Stomach (tissue), 8 donors: ENCODE measurements at regions not wholly inside any gene's neighbourhood (a gene's known extent, or its start where the extent isn't known, plus 50 kb on each side); places are given as distances from the start of the nearest gene placed in this dataset.

Experiments used
- DNase-seq, 2 donors: peaks; one replicate each; pipeline versions ENCODE4 v3.0.0 to v3.0.0-alpha.2; 2013 to 2019
- H3K27ac ChIP-seq, 5 donors: fragments of 200-600 bp in 4 of 5; sonication (generic) in 4 of 5; one replicate each; pipeline ENCODE4 v1.5.1; 2013 to 2019; ENCODE audit warnings: mild to moderate bottlenecking in 1 of 5, moderate library complexity in 1 of 5
- H3K27me3 ChIP-seq, 3 donors: fragments of 200-600 bp; sonication (generic); one replicate each; pipeline ENCODE4 v1.5.1; 2017 to 2019; ENCODE audit warnings: mixed run types in 1 of 3
- H3K36me3 ChIP-seq, 4 donors: fragments of 200-600 bp; sonication (generic); 1 replicate in 3 of 4; 2 replicates in 1 of 4; pipeline ENCODE4 v1.5.1; 2016 to 2019
- H3K4me1 ChIP-seq, 4 donors: fragments of 200-600 bp; sonication (generic); one replicate each; pipeline ENCODE4 v1.5.1; 2016 to 2019
- H3K4me3 ChIP-seq, 4 donors: fragments of 200-600 bp; sonication (generic) in 3 of 4; one replicate each; pipeline ENCODE4 v1.5.1; 2016 to 2019; ENCODE audit warnings: mild to moderate bottlenecking in 1 of 4
- H3K9me3 ChIP-seq, 4 donors: fragments of 200-600 bp; sonication (generic); one replicate each; pipeline ENCODE4 v1.5.1; 2016 to 2019
- CTCF ChIP-seq, 7 experiments: fragments of 450-650 bp in 4 of 7; fragments of 200-600 bp in 3 of 7; sonication (generic) in 3 of 7; IDR thresholded peaks; one replicate each; pipeline ENCODE4 v1.5.1; 2016 to 2019; ENCODE audit warnings: antibody characterized with exemption in 7 of 7, control low read depth in 2 of 7, mild to moderate bottlenecking in 1 of 7
- EP300 ChIP-seq: sonication (generic); formaldehyde crosslinking; IDR thresholded peaks from one replicate; pipeline ENCODE4 v1.6.1; 2017; ENCODE audit warnings: antibody characterized with exemption
- POLR2A ChIP-seq, 4 donors: fragments of 450-650 bp; IDR thresholded peaks; one replicate each; pipeline ENCODE4 v1.6.1; 2016; ENCODE audit warnings: antibody characterized with exemption in 4 of 4, control low read depth in 2 of 4, mild to moderate bottlenecking in 1 of 4, moderate library complexity in 1 of 4
- POLR2AphosphoS5 ChIP-seq, 3 donors: sonication (generic); formaldehyde crosslinking; IDR thresholded peaks; one replicate each; pipeline ENCODE4 v1.6.1; 2016; ENCODE audit warnings: antibody characterized with exemption in 3 of 3
- WGBS, 5 donors: extraction: QIAGEN DNeasy Blood & Tissue Kit in 3 of 5; methylation state at CpG; one replicate each; pipeline versions ENCODE4 v1.1.5 to v1.1.7; 2013 to 2018; 5-methylcytosine and 5-hydroxymethylcytosine counted together
- intact Hi-C: fragments of 100-400 bp; cut with DNase I; formaldehyde crosslinking; loops from one replicate; pipeline ENCODE4 v1.15.1; 2023; ENCODE audit warnings: low total_unique reads
- donor health status: healthy with polysubstance abuse.
- donor health status: Bipolar disorder and iron deficiency.
- donor health status: healthy.

- H3K9me3 ChIP-seq, result no peaks in the 10 kb centered on the region
- no peaks in the 10 kb centered on the region for H3K4me1 ChIP-seq
- WGBS, 5 donors, result 36 to 77% (median 64%) methylated on average over 4 of the region's 4 CpGs
- TF ChIP-seq CTCF (IDR thresholded peaks at IDR 0.05) (no peak), POLR2A (IDR thresholded peaks at IDR 0.05) (no peak), EP300 (no peak), POLR2AphosphoS5 (IDR thresholded peaks at IDR 0.05) (no peak)
- H3K27me3 ChIP-seq, result no peaks in the 10 kb centered on the region
- no peaks in the 10 kb centered on the region for H3K36me3 ChIP-seq
- intact Hi-C loops, result no loop called here
- no peak overlapping the region for H3K27ac ChIP-seq
- DNase-seq, result no peak
- H3K4me3 ChIP-seq, result no peak overlapping the region
Measured at GRCh38 chr7:20929199-20929598, 142.5 kb upstream of the SP8 start.

GRCh38 chr7:20931739-20932138 lies 145.1 kb upstream of the SP8 start:
- H3K4me3 ChIP-seq, result no peak overlapping the region
- H3K4me1 ChIP-seq, result no peaks in the 10 kb centered on the region
- 79 to 89% (median 86%) methylated on average over 3 of the region's 3 CpGs for WGBS, 5 donors
- no peak for TF ChIP-seq POLR2A (IDR thresholded peaks at IDR 0.05)
- no peak for TF ChIP-seq POLR2AphosphoS5 (IDR thresholded peaks at IDR 0.05)
- no peak for TF ChIP-seq CTCF (IDR thresholded peaks at IDR 0.05)
- no peak for TF ChIP-seq EP300
- H3K27me3 ChIP-seq, result no peaks in the 10 kb centered on the region
- intact Hi-C loops, result no loop called here
- no peak for DNase-seq
- no peaks in the 10 kb centered on the region for H3K36me3 ChIP-seq
- no peak overlapping the region for H3K27ac ChIP-seq
- no peaks in the 10 kb centered on the region for H3K9me3 ChIP-seq

GRCh38 chr7:20932785-20933527 lies 146.3 kb upstream of the SP8 start:
- DNase-seq, result no peak
- Histone ChIP-seq H3K27me3 (no peaks in the 10 kb centered on the region), H3K36me3 (no peaks in the 10 kb centered on the region), H3K27ac (no peak overlapping the region), H3K4me1 (no peaks in the 10 kb centered on the region), H3K4me3 (no peak overlapping the region), H3K9me3 (no peaks in the 10 kb centered on the region)
- TF ChIP-seq CTCF (IDR thresholded peaks at IDR 0.05) (no peak), POLR2AphosphoS5 (IDR thresholded peaks at IDR 0.05) (no peak), EP300 (no peak), POLR2A (IDR thresholded peaks at IDR 0.05) (no peak)
- WGBS, 5 donors, result 50 to 58% (median 55%) methylated on average over 7 of the region's 7 CpGs
- intact Hi-C loops, result no loop called here

GRCh38 chr7:20945451-20945850 lies 158.8 kb upstream of the SP8 start:
- Histone ChIP-seq H3K27me3 (no peaks in the 10 kb centered on the region), H3K36me3 (no peaks in the 10 kb centered on the region), H3K4me1 (no peaks in the 10 kb centered on the region), H3K9me3 (no peaks in the 10 kb centered on the region), H3K27ac (no peak overlapping the region), H3K4me3 (no peak overlapping the region)
- DNase-seq, result no peak
- WGBS, 5 donors, result 36 to 45% (median 40%) methylated on average over 2 of the region's 2 CpGs
- no peak for TF ChIP-seq CTCF (IDR thresholded peaks at IDR 0.05)
- no peak for TF ChIP-seq EP300
- no peak for TF ChIP-seq POLR2AphosphoS5 (IDR thresholded peaks at IDR 0.05)
- TF ChIP-seq POLR2A (IDR thresholded peaks at IDR 0.05), result no peak
- intact Hi-C loops, result no loop called here
